DMS79 (cell line): ENCODE measurements at regions not wholly inside any gene's neighbourhood (a gene's known extent, or its start where the extent isn't known, plus 50 kb on each side); places are given as distances from the start of the nearest gene placed in this dataset.

Experiments used
- DNase-seq: peaks from one replicate; lab custom pipeline; 2025; lab: John Stamatoyannopoulos, UW

DNA sequence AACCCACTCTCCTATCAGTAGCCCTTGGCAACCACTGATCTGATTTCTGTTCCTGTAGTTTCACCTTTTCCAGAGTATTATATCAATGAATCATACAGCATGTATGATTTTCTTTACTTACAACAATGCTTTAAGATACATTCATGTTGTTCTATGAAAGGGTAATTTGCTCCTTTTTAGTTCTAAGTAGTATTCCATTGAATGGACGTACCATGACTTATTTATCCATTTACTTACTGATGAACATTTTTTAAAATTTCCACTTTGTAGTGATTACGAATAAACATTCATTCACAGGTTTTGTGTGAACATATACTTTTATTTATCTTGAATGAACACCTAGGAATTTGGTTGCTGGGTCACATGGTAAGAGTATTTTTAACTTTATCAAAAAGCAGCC lies 620.8 kb downstream of the HTR1A start:
- no peak for DNase-seq

DNA sequence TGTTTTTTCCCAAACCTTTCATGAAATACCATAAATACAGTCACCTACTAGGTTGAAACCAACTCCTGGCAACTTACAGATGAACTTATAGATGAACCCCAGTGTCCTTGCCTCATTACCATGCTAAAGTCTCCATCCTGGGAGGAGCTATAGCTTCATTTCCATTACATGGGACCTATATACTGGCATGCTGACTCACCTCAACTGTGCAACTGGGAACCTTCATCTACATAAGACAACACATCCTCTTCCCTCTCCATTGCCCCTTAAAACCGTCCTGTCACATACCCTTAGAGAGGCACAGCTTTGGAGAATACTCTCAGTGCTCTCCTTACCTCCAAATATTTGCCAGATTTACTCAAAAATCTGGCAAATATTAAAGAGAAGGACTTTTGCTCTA lies 638.3 kb downstream of the HTR1A start:
- DNase-seq, result no peak

DNA sequence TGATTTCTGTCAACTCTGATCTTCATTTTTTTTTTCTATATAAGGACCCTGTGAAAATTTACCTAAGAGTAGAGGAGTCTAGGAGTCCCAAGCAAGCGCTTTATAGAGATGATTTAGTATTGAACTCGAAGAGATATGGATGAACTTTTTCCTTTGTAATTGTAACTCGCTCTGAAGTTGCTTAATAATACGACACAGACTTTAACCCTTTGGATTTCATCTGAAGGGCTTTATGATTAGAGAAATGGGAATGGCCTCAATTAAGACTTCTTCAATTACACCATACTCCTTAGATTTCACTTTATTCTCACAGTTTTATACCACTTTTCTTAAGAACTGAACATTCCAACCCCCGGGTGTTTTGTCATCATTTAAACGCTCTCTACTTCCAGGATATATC lies 647.7 kb downstream of the HTR1A start:
- DNase-seq, result no peak

DNA sequence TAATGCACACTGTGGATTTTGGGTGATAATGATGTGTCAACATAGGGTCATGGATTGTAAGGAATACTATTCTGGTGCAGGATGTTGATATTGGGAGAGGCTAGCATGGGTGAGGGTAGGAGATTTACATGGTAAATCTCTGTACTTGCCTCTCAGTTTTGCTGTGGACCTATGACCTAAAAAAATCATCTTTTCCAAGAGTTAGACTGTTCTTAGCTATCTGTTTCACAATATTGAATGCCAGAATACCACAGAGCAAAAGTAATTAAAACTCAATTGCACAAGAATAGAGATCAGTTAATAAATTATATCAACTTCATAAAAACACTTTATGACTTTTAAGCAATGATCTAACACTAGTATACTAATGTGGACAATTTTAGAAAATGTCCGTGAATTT lies 651.6 kb downstream of the HTR1A start:
- no peak for DNase-seq

DNA sequence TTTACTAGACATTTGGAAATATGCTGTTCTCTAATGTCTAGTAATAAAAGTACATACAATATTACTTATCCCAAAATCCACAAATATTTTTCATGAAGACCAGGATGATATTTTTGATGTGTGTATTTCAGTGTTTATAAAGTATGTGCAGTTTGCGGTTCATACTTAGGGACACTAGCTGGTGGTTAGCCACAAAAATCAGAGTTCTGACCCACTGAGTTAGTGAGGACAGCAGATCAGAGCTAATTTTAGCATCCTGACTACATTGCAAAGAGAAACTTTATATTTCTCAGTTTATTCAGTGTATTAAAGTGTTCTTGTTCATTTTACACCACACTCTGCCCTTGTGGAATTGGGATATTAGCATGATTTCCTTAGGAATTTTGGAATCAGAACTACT lies 655.3 kb downstream of the HTR1A start:
- no peak for DNase-seq

DNA sequence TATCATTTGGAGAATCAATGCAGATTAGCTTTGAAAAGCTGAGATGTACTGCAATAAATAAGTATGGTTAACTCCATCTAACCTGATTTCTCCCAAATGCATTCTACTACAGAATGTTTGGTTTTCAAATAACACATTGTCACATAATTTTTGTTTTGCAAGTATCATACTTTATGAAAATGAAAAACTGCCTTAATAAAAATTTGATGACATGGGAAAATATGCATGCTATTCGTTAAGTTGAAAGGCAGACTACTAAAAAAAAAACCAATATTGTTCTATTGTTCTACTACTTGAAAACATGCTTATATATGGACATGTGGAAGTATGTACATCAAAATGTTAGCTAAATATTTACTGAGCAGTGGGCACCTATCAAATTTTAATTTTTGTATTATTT lies 668.9 kb downstream of the HTR1A start:
- DNase-seq, result no peak

DNA sequence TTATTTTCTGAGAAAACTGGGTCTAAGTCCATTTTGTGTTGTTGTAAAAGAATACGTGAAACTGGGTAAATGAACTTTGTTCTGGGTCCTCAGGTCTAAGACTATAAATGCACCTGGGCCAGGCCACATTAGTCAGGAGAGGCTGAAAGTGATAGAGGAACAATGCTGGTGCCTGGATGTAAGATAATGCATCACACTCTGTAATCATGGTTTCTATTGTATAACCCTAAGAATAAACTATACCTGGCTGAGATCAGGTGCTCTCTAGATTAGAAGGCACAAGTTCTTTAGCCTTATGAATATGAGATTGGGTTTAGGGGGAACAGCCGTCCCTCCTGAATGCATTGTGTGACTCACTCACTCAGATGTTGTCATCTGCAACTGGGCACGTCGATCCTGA lies 675.5 kb downstream of the HTR1A start:
- no peak for DNase-seq

DNA sequence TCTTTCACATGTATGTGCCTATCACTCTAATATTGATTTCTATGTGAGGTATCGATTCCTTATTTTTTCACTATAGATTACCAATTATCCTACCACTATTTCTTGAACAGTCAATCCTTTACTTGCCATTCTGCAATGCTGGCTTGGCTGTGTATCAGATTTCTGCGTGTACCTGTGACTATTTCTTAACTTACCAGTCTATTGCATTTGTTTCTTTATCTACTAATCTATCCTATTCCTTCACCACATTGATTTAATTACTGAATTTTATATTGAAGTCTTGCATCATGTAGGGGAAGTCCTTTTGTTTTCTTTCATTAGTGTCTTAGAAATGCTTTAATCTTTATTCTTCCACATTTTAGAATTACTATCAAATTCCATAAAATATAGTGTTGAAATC lies 684.8 kb downstream of the LRRC70 start:
- no peak for DNase-seq

DNA sequence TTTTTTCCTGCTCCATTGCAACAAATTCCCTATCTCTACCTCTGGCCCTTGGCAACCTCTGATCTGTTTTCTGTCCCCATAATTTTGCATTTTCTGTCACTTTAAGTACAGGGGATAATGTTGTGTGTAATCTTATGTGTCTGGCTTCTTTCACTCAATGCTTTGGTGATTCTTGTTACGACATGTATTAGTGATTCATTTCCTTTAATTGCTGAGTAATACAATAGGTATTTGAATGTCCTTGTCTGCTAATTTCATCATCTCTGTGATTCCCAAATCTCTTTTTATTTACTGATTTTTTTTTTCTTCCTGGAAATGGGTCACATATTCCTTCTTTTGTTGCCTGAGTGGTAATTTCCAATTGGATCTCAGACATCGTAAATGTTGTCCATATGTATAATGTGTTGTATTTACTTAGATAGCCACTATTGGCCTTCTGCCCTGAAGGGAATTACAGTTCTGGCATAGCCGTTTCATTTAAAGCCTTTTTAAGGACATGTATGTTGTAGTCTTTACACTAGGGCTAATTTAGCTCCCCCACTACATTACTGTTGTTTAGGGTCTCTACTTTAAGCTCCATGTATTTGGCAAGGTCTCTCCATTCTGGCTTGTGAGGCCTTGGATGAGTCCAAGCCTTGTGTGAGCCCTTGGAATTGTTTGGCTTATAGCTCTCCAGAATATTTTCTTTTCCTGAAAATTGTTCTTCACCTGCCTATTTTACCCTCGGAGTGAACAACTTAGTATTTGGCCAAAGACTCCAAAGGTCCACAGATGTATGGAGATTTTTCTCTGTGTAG lies 683.8 kb downstream of the LRRC70 start:
- DNase-seq, result no peak

DNA sequence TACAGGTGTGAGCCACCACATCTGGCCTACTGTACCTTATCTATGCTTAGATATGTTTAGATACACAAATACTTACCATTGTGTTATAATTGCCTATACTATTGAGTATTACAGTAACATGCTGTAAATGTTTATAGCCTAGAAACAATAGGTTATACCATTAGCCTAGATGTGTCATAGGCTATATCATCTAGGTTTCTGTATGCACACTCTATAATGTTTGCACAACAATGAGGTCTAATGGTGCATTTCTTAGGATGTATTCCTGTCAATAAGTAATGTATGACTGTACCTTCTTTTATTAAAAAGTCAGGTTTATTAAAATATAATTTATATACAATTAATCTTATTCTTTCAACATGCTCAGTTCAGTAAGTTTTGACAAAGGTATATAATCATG lies 683.1 kb downstream of the LRRC70 start:
- DNase-seq, result no peak

DNA sequence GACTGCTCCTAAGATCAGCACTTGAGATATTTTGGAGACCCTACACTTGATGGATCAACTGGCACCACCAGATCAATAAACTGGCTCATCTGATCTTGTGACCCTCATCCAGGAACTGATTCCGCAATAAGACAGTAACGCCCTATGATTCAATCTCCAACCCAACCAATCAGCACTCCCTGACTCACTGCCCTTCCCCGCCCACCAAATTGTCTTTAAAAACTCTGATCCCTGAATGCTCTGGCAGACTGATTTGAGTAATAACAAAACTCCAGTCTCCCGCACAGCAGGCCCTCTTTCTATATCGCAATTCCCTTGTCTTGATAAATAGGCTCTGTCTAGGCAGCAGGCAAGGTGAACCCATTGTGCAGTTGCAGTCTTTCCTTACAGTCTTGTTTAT lies 677.0 kb downstream of the LRRC70 start:
- DNase-seq, result no peak

DNA sequence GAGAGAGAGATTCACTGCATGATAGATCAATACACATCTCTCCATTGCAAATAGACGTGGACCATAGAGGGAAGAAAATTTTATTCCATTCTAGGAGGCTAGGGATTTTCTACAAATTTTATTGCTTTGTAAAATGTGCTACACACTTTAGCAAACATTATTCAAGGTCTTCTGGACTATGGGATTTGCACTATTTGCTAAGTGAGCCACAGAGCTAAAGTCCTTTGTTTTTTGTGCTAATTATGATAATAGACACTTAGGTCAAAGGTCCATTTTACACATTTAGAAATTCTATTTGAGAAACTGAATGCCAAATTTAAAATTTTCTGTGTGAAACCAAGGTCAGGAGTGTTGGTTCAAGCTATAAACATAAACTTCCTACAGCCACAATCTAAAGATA lies 672.3 kb downstream of the LRRC70 start:
- DNase-seq, result no peak

DNA sequence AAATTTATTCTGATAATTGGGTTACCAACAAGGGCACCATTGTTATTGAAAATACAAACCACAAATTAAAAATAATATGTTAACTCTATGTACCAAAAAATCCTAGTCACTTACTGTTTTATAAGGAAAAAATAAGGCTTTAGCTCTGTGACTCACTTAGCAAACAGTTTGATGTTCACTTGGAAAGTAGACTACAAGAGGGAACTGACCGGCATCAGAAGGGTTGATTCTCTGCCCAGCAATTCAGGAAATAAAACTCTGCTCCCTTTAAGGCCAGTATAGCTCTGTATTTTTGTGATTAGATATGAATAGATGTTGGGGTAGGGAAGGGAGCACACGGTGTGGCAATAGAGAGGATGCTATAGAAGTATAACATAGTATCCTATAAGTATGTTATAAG lies 671.3 kb downstream of the LRRC70 start:
- DNase-seq, result no peak

DNA sequence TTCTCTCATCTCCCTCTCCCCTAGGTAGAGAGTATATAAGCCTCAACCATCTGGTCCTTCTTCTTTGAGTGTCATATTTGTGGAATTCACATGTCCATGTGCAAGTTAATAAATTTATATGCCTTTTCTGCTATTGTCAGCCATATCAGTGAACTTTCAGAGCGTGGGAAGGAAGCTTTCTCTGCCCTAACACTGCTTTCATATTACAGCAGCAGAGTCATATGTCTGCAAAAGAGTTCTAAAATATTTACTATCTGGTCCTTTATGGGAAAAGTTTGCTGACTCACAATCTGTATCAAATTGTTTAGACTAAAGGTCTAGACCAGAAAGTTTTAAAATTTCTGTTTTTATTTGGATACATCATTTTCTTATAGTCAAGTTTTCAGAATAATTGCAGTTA lies 669.0 kb downstream of the LRRC70 start:
- no peak for DNase-seq

DNA sequence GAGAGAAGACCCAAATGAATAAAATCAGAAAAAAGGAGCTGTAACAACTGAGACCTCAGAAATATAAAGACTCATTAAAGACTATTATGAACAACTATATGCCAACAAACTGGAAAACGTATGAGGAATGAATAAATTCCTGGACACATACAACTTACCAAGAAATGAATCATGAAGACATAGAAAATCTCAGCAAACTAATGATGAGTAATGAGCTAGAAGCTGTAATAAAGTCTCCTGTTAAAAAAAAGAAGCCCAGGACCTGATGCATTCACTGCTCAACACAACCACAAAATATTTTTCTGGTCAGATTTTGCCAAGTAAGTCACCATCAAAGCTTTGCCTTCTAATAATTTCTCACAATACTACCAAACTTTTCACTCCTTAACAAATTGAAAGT lies 666.7 kb downstream of the LRRC70 start:
- DNase-seq, result no peak

DNA sequence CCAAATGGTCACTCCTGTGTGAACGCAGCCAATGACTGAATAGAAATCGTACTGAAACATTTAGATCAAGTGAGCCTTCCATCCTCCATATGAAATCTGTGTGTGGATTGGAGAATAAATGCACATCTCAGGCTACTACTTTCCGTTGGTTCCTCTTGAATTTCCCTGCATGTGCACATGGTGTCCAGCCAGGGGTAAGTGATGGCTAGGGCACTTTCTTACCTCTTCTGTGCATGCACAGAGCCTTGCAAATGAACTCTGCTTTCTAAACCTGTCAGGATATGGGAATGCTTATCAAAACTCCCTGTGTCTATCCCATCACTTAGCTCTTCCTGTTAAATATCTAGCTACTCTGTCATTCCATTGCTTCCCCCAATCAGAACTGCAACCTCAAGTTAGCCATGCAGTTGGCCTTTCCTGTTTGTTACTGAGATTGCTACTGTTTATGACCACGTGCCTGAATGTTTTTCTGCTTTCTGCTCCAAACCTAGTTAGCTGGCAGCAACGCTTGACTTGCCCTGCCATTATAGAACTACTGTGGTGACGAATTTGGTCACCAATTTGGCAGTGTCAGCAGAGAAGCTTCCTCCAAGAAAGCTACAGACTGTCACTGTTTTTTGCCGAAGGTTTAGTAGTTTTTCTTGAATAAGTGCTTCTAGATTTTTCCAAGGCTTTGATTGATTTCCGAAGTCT lies 661.6 kb downstream of the LRRC70 start:
- DNase-seq, result no peak

DNA sequence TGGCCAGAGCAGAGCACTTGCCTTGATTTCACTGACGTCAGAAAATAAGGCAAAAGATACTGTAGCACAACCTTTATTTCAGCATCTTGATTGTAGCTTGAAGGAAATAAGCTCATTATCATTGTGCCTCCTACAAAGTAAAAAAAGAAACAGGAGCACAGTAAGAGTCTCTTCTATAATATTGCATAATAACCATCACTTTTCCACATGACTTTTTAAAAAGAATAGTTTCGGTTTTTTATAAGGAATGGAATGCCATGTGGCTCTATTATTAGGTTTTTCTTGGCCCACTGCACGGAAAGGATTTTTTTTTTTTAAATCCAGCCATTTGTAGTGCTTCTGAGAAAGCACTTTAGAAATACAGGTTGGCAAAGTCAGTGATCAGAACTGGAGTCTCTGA lies 655.3 kb downstream of the LRRC70 start:
- no peak for DNase-seq

DNA sequence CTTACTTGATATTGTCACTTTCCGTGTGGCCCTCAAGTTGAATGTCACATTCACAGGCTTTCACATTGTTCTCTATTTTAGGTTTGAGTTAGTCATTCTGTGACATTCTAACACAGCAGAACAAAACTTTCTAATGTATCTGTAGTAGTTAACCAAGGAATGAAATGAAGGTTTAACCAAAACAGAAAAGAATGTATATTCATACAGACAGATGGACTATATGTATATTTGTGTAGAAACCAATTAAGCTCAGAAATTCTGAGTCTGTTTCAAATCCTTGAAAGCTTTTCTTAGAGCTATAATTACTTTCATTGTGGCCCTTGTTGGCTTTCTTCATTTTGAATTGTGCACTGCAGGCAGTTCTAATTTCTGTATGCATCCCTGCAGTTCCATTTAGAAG lies 654.7 kb downstream of the LRRC70 start:
- DNase-seq, result no peak

DNA sequence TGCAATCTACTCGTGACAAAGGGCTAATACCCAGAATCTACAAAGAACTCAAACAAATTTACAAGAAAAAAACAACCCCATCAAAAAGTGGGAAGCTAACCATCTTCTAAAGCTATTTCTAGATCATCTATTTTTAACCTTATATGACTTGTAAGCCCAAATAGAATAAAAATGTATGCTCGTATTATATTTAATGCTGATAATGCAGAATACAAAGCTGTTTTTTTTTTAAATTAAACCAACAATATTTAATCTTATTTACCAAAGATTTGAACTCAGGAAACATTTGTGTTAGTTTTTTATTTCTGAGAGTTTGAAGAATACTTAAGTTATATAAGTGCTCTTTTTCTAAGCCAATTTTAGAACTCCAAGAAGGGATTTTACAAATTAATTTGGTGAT lies 652.1 kb downstream of the LRRC70 start:
- no peak for DNase-seq

DNA sequence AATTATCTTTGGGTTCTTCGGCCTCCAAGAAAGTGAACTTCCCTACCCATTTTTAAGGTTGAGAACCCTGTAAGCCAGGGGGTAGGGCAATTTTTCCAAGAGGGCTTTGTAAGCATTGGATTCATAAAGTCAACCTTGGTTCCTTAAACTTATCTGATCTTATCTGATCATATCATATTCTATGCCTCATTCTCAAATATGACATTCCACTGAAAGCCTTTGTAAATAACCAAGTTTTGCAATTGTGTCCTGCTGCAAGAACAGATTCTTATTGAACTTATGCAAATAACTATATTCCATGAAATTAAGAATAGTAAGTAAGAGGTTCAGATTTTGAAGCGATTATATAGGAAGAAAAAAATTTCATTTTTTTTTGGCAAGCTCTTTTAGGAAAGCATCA lies 649.5 kb downstream of the LRRC70 start:
- no peak for DNase-seq

DNA sequence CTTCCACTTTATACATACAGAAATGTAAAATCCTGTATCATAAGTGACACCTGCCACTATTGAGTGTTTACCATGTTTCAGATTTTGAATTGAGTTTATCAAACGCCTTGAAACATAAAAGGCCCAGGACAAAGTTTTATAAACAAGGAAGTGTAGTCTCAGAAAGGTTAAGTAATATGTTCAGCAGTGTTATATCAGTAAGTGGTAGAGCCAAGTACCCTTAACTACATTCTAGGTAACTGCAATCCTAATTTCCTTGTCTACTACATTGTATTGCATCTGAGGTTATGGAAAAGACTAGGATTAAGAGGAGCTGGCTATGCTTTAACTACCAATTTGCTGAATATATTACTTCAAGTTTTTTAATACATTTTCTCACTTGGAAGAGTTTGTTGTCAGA lies 641.6 kb downstream of the LRRC70 start:
- DNase-seq, result no peak

DNA sequence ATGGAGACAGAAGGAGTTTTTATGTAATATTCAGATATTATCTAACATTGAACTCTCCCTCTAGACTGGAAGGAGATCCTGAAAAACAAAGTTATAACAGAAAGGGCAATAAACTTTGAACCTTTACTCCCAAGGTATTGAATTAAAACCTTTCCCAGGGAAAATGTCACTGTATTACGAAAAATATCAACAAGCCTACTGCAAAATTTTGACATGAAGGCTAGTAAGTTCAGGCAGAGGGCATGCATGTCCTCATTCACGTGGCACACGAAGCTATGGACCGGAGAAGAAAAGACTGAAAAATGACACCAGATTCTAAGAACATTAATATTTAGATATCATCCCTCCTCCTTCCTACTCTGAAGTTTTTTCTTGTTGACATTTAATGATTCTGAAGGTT lies 638.8 kb downstream of the LRRC70 start:
- DNase-seq, result no peak

DNA sequence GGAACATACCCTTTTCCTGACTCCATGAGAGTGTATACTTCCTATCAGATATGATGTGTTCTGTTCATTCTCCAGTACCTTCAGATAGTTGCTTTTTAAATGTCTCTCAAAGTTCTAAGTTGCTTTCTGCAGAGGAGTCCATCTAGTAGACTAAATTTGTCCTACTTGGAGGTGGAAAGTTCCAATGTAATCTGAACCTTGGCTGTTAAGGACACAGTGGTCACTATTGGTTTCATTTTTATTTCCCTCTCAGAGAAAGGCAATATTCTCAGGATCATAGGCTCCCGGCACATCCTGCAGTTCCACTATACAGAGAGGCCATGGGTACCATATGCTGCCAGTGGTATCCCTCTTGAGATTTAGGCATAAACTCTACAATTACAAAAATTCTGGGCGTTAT lies 634.6 kb downstream of the LRRC70 start:
- no peak for DNase-seq
